Uterus (tissue), 3 donors: ENCODE measurements at regions not wholly inside any gene's neighbourhood (a gene's known extent, or its start where the extent isn't known, plus 50 kb on each side); places are given as distances from the start of the nearest gene placed in this dataset.

Experiments used
- DNase-seq, 2 donors: peaks; one replicate each; pipeline ENCODE4 v3.0.0-alpha.2; 2019 to 2020
- H3K27ac ChIP-seq, 2 donors: fragments of 200-600 bp; sonication (generic); 1 replicate in 1 of 2; 2 replicates in 1 of 2; pipeline ENCODE4 v1.5.1; 2016 to 2018
- H3K27me3 ChIP-seq, 2 donors: fragments of 200-600 bp; sonication (generic); one replicate each; pipeline ENCODE4 v1.5.1; 2018 to 2019; ENCODE audit warnings: control low read depth in 1 of 2
- H3K36me3 ChIP-seq, 2 donors: fragments of 200-600 bp; sonication (generic); one replicate each; pipeline ENCODE4 v1.5.1; 2019; ENCODE audit warnings: control low read depth in 1 of 2
- H3K4me1 ChIP-seq, 2 donors: fragments of 200-600 bp; sonication (generic); one replicate each; pipeline ENCODE4 v1.5.1; 2018 to 2019; ENCODE audit warnings: control low read depth in 1 of 2
- H3K4me3 ChIP-seq, 2 donors: fragments of 200-600 bp; sonication (generic); 1 replicate in 1 of 2; 2 replicates in 1 of 2; pipeline ENCODE4 v1.5.1; 2018 to 2019; ENCODE audit warnings: mild to moderate bottlenecking in 1 of 2
- H3K9me3 ChIP-seq, 2 donors: fragments of 200-600 bp; sonication (generic); one replicate each; pipeline ENCODE4 v1.5.1; 2019; ENCODE audit warnings: control low read depth in 1 of 2
- CTCF ChIP-seq, 4 experiments: fragments of 200-600 bp in 2 of 4; fragments of 450-650 bp in 2 of 4; sonication (generic) in 2 of 4; IDR thresholded peaks; one replicate each; pipeline ENCODE4 v1.5.1; 2016 to 2019; ENCODE audit warnings: antibody characterized with exemption in 4 of 4, mild to moderate bottlenecking in 2 of 4, moderate library complexity in 1 of 4
- POLR2A ChIP-seq, 2 donors: fragments of 450-650 bp; IDR thresholded peaks; one replicate each; pipeline ENCODE4 v1.6.1; 2016; ENCODE audit warnings: antibody characterized with exemption in 2 of 2, mild to moderate bottlenecking in 1 of 2, moderate library complexity in 1 of 2
- intact Hi-C: fragments of 100-400 bp; cut with DNase I; formaldehyde crosslinking; loops from one replicate; pipeline ENCODE4 v1.15.1; 2023; ENCODE audit warnings: low total_unique reads
- donor health status: DM: yes; HTN: yes; CAD: no.

- TF ChIP-seq CTCF (IDR thresholded peaks at IDR 0.05): no peak
- no peak for TF ChIP-seq POLR2A (IDR thresholded peaks at IDR 0.05)
- Histone ChIP-seq H3K9me3 (no peaks in the 10 kb centered on the region), H3K27me3 (no peaks in the 10 kb centered on the region), H3K4me3 (no peak overlapping the region), H3K4me1 (no peaks in the 10 kb centered on the region), H3K36me3 (no peaks in the 10 kb centered on the region), H3K27ac (no peak overlapping the region)
- intact Hi-C loops: no loop called here
- peak in 1 of 2 donors; percentile 5 for DNase-seq
Measured at GRCh38 chr2:242022550-242023290, 153.2 kb downstream of the RTP5 start.

- Histone ChIP-seq H3K4me1 (no peaks in the 10 kb centered on the region), H3K27ac (no peak overlapping the region), H3K9me3 (no peaks in the 10 kb centered on the region), H3K4me3 (no peak overlapping the region), H3K36me3 (no peaks in the 10 kb centered on the region), H3K27me3 (no peaks in the 10 kb centered on the region)
- TF ChIP-seq CTCF (IDR thresholded peaks at IDR 0.05) (no peak), POLR2A (IDR thresholded peaks at IDR 0.05) (no peak)
- peak in 1 of 2 donors; percentile 1 for DNase-seq
- intact Hi-C loops: no loop called here
Measured at GRCh38 chr2:242024751-242025355, 155.3 kb downstream of the RTP5 start.

GRCh38 chr2:242027676-242028450 is 158.3 kb downstream of the RTP5 start:
- no peaks in the 10 kb centered on the region for H3K4me1 ChIP-seq
- no peak overlapping the region for H3K27ac ChIP-seq
- TF ChIP-seq POLR2A (IDR thresholded peaks at IDR 0.05): no peak
- no peak for TF ChIP-seq CTCF (IDR thresholded peaks at IDR 0.05)
- H3K27me3 ChIP-seq: no peaks in the 10 kb centered on the region
- peak in 1 of 2 donors; percentile 2 for DNase-seq
- intact Hi-C loops: no loop called here
- H3K9me3 ChIP-seq: no peaks in the 10 kb centered on the region
- no peak overlapping the region for H3K4me3 ChIP-seq
- no peaks in the 10 kb centered on the region for H3K36me3 ChIP-seq

GRCh38 chr2:242029422-242030225 is 160.1 kb downstream of the RTP5 start:
- no peak for DNase-seq

More at GRCh38 chr2:242029422-242030225, 160.1 kb downstream of the RTP5 start:
- Histone ChIP-seq H3K27me3 (no peaks in the 10 kb centered on the region), H3K4me3 (no peak overlapping the region), H3K9me3 (no peaks in the 10 kb centered on the region), H3K36me3 (no peaks in the 10 kb centered on the region), H3K27ac (no peak overlapping the region), H3K4me1 (no peaks in the 10 kb centered on the region)
- intact Hi-C loops: no loop called here
- TF ChIP-seq POLR2A (IDR thresholded peaks at IDR 0.05): no peak
- TF ChIP-seq CTCF (IDR thresholded peaks at IDR 0.05): no peak
